A204.1 (cell line): ENCODE measurements at regions not wholly inside any gene's neighbourhood (a gene's known extent, or its start where the extent isn't known, plus 50 kb on each side); places are given as distances from the start of the nearest gene placed in this dataset.

Experiments
- FAIRE-seq: peaks from 2 replicates; lab custom pipeline; 2012; peaks lifted over from hg19 to GRCh38; lab: Jason Lieb, UNC

- no peak for FAIRE-seq
Measured at GRCh38 chr4:89166971-89167475, 55.7 kb downstream of the TIGD2 start.

- no peak for FAIRE-seq
Measured at GRCh38 chr4:89171176-89171805, 60.0 kb downstream of the TIGD2 start.

GRCh38 chr4:89172865-89173264 is 61.5 kb downstream of the TIGD2 start:
- peak; percentile 6 for FAIRE-seq

- FAIRE-seq: no peak
Measured at GRCh38 chr4:89173336-89174090, 62.2 kb downstream of the TIGD2 start.

- no peak for FAIRE-seq
Measured at GRCh38 chr4:89174784-89175183, 63.5 kb downstream of the TIGD2 start.

- FAIRE-seq: no peak
Measured at GRCh38 chr4:89175611-89176010, 64.3 kb downstream of the TIGD2 start.

GRCh38 chr4:89177807-89178206 is 66.5 kb downstream of the TIGD2 start:
- no peak for FAIRE-seq

- no peak for FAIRE-seq
Measured at GRCh38 chr4:89184407-89184806, 73.1 kb downstream of the TIGD2 start.
